NT2/D1 (cell line): ENCODE measurements at regions not wholly inside any gene's neighbourhood (a gene's known extent, or its start where the extent isn't known, plus 50 kb on each side); places are given as distances from the start of the nearest gene placed in this dataset.

Experiments
- SUZ12 ChIP-seq: IDR thresholded peaks from 2 replicates; pipeline ENCODE4 v1.6.1; 2011; ENCODE audit not compliant: insufficient read length, insufficient read depth; ENCODE audit errors: extremely low read depth
- YY1 ChIP-seq: IDR thresholded peaks from 2 replicates; pipeline ENCODE4 v1.6.1; 2011; ENCODE audit not compliant: insufficient read length, insufficient read depth
- ZNF274 ChIP-seq: IDR thresholded peaks from 2 replicates; pipeline ENCODE4 v1.6.1; 2011; ENCODE audit warnings: mild to moderate bottlenecking, low read depth, low read length

- TF ChIP-seq ZNF274 (no peak), YY1 (no peak), SUZ12 (no peak)
These were observed 322.2 kb downstream of the CEMIP2 start for GRCh38 chr9:71446106-71446472.
